GM12878 (cell line): ENCODE measurements at regions not wholly inside any gene's neighbourhood (a gene's known extent, or its start where the extent isn't known, plus 50 kb on each side); places are given as distances from the start of the nearest gene placed in this dataset.

ENCODE experiments used
- ATF2 ChIP-seq: IDR thresholded peaks from 2 replicates; pipeline ENCODE4 v1.6.1; 2012; ENCODE audit warnings: low read length, inconsistent platforms
- CEBPZ ChIP-seq: fragments of 150-350 bp; IDR thresholded peaks from 2 replicates; pipeline ENCODE4 v1.6.1; 2016; ENCODE audit warnings: low read depth, low read length
- CHD2 ChIP-seq: IDR thresholded peaks from 2 replicates; pipeline ENCODE4 v1.6.1; 2011; ENCODE audit warnings: low read depth, low read length, improper control_type of control experiment, borderline replicate concordance
- CHD4 ChIP-seq: fragments of 200-600 bp; sonication (generic); IDR thresholded peaks from 2 replicates; pipeline ENCODE4 v1.6.1; 2016; ENCODE audit warnings: mild to moderate bottlenecking
- DPF2 ChIP-seq: fragments of 450-650 bp; IDR thresholded peaks from 2 replicates; pipeline ENCODE4 v1.6.1; 2017; ENCODE audit warnings: mild to moderate bottlenecking
- HDAC2 ChIP-seq: fragments of 200-600 bp; sonication (generic); IDR thresholded peaks from 2 replicates; pipeline ENCODE4 v1.6.1; 2017
- HDAC6 ChIP-seq: fragments of 200-600 bp; sonication (generic); IDR thresholded peaks from one replicate; pipeline ENCODE4 v1.8.0; 2017; ENCODE audit warnings: antibody characterized with exemption; ENCODE audit not compliant: unreplicated experiment
- KLF5 ChIP-seq: fragments of 450-650 bp; IDR thresholded peaks from 2 replicates; pipeline ENCODE4 v1.6.1; 2014; ENCODE audit warnings: mild to moderate bottlenecking; ENCODE audit not compliant: partially characterized antibody
- LARP7 ChIP-seq: fragments of 450-650 bp; IDR thresholded peaks from 2 replicates; pipeline ENCODE4 v1.6.1; 2017; ENCODE audit warnings: mild to moderate bottlenecking
- MTA2 ChIP-seq: fragments of 450-650 bp; IDR thresholded peaks from 2 replicates; pipeline ENCODE4 v1.6.1; 2016; ENCODE audit warnings: low read depth, mild to moderate bottlenecking, moderate library complexity
- NFIC ChIP-seq: IDR thresholded peaks from 2 replicates; pipeline ENCODE4 v1.6.1; 2012; ENCODE audit warnings: low read depth, mild to moderate bottlenecking, inconsistent platforms, low read length, moderate library complexity
- RB1 ChIP-seq: fragments of 450-650 bp; formaldehyde crosslinking; IDR thresholded peaks from 2 replicates; pipeline ENCODE4 v1.6.1; 2017; ENCODE audit warnings: mild to moderate bottlenecking, borderline replicate concordance
- SMC3 ChIP-seq: IDR thresholded peaks from 2 replicates; pipeline ENCODE4 v1.6.1; 2011; ENCODE audit warnings: low read length, improper control_type of control experiment, borderline replicate concordance
- STAT1 ChIP-seq: fragments of 450-650 bp; conservative IDR thresholded peaks from 2 replicates; pipeline ENCODE4 v1.6.1; 2014; ENCODE audit warnings: antibody characterized with exemption, mild to moderate bottlenecking
- TARDBP ChIP-seq: IDR thresholded peaks from 2 replicates; pipeline ENCODE4 v1.6.1; 2016; ENCODE audit warnings: borderline replicate concordance
- YBX1 ChIP-seq: fragments of 450-650 bp; IDR thresholded peaks from 2 replicates; pipeline ENCODE4 v1.6.1; 2016; ENCODE audit warnings: antibody characterized with exemption
- ZNF622 ChIP-seq: fragments of 450-650 bp; IDR thresholded peaks from 2 replicates; pipeline ENCODE4 v1.6.1; 2017; ENCODE audit warnings: mild to moderate bottlenecking, inconsistent platforms
- TF ChIP-seq, protein P1 (sequence below): fragments of 450-650 bp; IDR thresholded peaks from 2 replicates; pipeline ENCODE4 v1.6.1; 2016; ENCODE audit warnings: mild to moderate bottlenecking
- TF ChIP-seq, protein P2 (sequence below): fragments of 450-650 bp; formaldehyde crosslinking; IDR thresholded peaks from 2 replicates; pipeline ENCODE4 v1.5.0; 2022; ENCODE audit warnings: mild to moderate bottlenecking, missing genetic modification characterization
- TF ChIP-seq, protein P3 (sequence below): fragments of 450-650 bp; IDR thresholded peaks from 2 replicates; pipeline ENCODE4 v1.6.1; 2014; ENCODE audit warnings: mild to moderate bottlenecking
- TF ChIP-seq, protein P4 (sequence below): fragments of 450-650 bp; IDR thresholded peaks from 2 replicates; pipeline ENCODE4 v1.6.1; 2016; ENCODE audit warnings: mild to moderate bottlenecking

GRCh38 chr6:113805173-113805790 lies 51.9 kb upstream of the MARCKS start (continued):
- TF ChIP-seq ATF2: peak; percentile 93
- no peak for TF ChIP-seq ZNF622
- TF ChIP-seq MTA2: peak; percentile 77
- no peak for TF ChIP-seq TARDBP
- peak; percentile 92 for TF ChIP-seq NFIC
- TF ChIP-seq, protein P1, sequence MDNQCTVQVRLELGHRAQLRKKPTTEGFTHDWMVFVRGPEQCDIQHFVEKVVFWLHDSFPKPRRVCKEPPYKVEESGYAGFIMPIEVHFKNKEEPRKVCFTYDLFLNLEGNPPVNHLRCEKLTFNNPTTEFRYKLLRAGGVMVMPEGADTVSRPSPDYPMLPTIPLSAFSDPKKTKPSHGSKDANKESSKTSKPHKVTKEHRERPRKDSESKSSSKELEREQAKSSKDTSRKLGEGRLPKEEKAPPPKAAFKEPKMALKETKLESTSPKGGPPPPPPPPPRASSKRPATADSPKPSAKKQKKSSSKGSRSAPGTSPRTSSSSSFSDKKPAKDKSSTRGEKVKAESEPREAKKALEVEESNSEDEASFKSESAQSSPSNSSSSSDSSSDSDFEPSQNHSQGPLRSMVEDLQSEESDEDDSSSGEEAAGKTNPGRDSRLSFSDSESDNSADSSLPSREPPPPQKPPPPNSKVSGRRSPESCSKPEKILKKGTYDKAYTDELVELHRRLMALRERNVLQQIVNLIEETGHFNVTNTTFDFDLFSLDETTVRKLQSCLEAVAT: 0 out of 2 replicates have a peak, but pooled peaks have one; percentile 7
- TF ChIP-seq STAT1: no peak
- no peak for TF ChIP-seq HDAC2
- no peak for TF ChIP-seq RB1
- TF ChIP-seq, protein P2, sequence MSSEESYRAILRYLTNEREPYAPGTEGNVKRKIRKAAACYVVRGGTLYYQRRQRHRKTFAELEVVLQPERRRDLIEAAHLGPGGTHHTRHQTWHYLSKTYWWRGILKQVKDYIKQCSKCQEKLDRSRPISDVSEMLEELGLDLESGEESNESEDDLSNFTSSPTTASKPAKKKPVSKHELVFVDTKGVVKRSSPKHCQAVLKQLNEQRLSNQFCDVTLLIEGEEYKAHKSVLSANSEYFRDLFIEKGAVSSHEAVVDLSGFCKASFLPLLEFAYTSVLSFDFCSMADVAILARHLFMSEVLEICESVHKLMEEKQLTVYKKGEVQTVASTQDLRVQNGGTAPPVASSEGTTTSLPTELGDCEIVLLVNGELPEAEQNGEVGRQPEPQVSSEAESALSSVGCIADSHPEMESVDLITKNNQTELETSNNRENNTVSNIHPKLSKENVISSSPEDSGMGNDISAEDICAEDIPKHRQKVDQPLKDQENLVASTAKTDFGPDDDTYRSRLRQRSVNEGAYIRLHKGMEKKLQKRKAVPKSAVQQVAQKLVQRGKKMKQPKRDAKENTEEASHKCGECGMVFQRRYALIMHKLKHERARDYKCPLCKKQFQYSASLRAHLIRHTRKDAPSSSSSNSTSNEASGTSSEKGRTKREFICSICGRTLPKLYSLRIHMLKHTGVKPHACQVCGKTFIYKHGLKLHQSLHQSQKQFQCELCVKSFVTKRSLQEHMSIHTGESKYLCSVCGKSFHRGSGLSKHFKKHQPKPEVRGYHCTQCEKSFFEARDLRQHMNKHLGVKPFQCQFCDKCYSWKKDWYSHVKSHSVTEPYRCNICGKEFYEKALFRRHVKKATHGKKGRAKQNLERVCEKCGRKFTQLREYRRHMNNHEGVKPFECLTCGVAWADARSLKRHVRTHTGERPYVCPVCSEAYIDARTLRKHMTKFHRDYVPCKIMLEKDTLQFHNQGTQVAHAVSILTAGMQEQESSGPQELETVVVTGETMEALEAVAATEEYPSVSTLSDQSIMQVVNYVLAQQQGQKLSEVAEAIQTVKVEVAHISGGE (CRISPR knock-in tag): no peak
- TF ChIP-seq, protein P3, sequence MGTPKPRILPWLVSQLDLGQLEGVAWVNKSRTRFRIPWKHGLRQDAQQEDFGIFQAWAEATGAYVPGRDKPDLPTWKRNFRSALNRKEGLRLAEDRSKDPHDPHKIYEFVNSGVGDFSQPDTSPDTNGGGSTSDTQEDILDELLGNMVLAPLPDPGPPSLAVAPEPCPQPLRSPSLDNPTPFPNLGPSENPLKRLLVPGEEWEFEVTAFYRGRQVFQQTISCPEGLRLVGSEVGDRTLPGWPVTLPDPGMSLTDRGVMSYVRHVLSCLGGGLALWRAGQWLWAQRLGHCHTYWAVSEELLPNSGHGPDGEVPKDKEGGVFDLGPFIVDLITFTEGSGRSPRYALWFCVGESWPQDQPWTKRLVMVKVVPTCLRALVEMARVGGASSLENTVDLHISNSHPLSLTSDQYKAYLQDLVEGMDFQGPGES: no peak
- TF ChIP-seq, protein P4, sequence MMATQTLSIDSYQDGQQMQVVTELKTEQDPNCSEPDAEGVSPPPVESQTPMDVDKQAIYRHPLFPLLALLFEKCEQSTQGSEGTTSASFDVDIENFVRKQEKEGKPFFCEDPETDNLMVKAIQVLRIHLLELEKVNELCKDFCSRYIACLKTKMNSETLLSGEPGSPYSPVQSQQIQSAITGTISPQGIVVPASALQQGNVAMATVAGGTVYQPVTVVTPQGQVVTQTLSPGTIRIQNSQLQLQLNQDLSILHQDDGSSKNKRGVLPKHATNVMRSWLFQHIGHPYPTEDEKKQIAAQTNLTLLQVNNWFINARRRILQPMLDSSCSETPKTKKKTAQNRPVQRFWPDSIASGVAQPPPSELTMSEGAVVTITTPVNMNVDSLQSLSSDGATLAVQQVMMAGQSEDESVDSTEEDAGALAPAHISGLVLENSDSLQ: peak; percentile 90
- no peak for TF ChIP-seq HDAC6
- no peak for TF ChIP-seq CHD4
- no peak; the same call in 1 of the 2 replicates for TF ChIP-seq SMC3
- no peak for TF ChIP-seq DPF2
- no peak for TF ChIP-seq CEBPZ
- TF ChIP-seq YBX1: no peak
- no peak for TF ChIP-seq KLF5
- no peak for TF ChIP-seq LARP7
- TF ChIP-seq CHD2: no peak
